NCI-H748 treated with DMSO at 0.1 percent for 48 hours (cell line): ENCODE measurements at regions not wholly inside any gene's neighbourhood (a gene's known extent, or its start where the extent isn't known, plus 50 kb on each side); places are given as distances from the start of the nearest gene placed in this dataset.

ENCODE experiments used
- DNase-seq: peaks from one replicate; lab custom pipeline; 2025; lab: John Stamatoyannopoulos, UW

DNA sequence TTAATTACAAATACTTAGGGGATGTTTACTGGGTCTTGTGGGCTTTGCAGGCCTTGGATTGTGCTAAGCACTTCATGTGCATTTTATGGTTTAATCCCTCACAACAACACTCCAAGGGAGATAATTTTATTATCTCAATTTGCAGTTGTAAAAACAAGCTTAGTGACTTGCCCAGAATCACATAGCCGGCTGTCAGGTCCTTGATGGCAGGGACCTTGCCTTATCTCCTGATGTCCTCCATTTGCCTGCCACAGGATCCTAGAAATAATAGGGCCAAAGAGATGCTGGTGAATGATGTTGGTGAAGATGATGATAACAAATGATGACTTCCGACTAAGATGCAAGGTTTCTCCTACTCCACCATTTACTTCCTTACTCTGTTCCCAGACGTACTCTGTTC lies 385.4 kb downstream of the TMEM135 start:
- DNase-seq, result no peak

DNA sequence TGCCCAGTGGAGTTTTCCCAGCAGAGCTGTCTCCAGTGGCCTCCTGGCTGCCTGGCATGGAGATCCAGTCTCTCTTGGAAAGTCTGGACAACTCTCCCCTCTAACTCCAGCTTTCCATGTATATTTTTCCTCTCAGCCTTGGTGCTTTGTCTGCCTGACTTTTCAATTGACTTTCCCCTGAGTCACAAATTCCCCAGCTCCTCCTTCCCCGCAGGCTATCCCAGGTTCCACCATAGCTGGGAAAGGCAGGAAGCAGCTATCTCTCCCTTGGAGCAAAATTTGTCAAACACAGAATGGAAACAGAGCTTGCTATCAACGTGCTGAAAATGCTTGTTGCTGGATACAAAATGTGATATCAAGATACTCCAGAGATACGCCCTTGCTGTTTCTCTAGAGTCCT lies 384.8 kb downstream of the TMEM135 start:
- no peak for DNase-seq

DNA sequence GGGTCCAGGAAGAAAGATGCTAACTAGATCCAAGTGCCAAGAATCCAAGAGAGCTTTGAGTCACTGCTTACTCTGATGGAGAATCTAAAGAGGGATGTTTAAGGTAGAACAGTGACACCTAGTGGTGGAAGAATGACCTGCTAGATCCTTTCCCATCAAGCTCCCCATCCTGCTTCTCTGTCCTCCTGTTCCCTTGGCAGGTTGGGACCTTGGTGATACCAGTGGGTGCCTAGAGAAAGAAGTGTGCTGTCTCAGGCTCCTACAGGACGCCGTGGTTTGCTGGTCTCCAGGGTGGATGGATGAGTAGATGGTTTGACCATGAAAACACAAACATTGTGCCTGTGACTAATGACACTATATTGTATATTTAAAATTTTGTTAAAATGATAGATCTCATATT lies 383.7 kb downstream of the TMEM135 start:
- DNase-seq, result no peak

DNA sequence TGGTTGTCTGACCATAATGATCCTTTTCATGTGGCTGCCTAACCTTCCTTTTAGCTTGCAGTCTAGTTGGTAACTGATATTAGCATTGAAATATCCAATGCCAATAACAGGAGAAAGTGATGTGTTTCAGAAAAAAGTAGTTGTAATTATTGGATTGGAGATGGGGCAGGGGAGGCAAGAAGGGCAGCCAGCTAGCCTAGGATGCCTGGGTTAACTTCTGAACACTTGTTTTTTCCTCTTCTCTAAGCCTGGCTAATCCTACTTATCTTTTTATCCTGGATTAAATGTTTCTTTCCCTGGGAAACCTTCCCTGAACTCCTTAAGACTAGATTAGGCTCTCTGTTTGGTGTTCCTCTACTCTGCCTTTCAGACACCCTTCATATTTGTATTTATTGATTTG lies 380.2 kb downstream of the TMEM135 start:
- no peak for DNase-seq

DNA sequence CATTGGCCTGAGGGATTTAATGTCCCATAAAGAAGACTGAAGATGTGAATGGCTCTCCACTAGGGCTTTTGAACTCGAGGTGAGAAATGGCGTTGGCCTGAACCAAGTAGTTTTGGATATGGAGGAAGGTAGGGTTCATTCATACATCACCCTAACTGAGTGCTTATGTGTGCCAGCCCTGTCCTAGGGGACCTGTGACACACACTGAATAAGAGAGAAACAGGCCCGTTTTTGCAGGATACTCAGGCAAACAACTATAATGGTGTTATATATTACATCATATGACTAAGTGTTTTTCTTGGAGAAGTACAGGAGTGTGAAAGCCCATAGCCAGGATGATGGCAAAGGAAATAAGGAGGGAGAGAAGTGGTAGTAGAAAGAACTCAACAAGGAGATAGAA lies 368.1 kb downstream of the TMEM135 start:
- no peak for DNase-seq

DNA sequence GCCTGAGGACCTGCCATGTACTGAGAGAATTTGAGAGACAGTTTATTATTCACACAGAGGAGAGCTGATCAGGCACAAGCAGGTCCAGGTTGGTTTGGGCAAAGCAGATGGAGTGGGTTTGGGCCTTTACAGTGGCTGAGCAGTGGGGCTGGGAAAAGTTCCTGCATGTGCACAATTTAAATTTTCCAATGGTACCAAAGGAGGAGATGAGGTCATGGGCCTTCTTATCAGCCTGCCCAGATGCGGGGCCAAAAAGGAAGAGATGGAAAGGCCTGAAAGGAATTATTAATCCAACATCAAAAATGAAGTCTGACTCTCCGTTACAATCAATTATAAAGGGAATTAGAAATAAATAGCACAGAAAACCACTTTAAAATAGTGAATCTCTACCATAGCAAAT lies 367.6 kb downstream of the TMEM135 start:
- no peak for DNase-seq

DNA sequence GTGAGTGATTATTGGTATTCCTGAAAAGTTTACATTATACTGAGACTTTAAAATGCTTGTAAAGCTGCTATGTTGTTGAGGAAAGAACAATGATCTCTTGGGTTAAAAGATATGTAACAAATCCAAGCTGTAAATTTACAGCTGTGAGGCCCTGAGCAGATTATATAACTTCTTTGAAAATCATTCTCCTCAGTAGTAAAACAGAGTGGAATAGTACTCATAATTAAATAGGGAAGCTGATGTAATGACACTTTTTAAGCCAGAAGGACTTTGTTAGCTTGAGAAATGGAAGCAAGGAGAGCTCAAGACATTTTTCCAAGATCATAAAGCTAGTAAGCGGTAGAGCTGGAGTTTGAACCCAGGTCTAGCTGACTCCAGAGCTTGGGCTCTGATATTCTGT lies 363.9 kb downstream of the TMEM135 start:
- no peak for DNase-seq

DNA sequence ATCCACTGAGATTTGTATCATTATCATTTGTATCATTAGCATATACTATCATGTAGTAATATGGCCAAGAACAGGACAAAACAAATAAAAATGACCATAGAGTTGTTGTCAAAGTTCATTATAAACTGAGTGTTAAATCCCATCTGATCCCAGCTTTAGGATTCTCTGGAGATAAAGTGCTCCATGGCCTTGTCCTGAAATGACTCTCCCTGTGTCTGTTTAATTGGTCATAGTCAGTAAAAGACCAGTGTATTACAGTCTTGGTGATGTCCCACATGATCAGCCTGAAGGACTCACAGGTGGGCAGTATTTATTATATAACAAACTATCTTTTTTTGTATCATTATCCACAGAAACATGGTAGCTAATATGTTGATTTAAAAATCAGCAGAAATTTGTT lies 361.6 kb downstream of the TMEM135 start:
- no peak for DNase-seq

DNA sequence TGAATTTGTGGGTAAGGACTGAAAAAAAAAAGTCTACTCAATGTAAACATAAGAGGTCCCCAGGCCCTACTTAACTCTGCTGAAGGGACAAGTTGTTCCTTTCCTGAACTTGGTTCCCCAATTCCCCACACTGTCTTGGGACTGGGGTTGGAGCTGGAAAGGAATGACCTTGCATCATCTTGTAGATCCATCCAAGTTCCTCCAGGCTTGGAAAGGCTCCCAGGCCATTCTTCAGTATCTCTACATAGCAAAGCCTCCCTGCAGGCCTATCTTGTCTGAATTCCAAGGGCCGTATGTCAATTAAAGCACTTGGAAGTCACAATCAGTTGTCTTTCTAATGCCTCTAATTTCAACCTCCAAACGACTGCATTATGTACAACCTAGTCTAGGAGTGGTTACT lies 361.2 kb downstream of the TMEM135 start:
- no peak for DNase-seq

DNA sequence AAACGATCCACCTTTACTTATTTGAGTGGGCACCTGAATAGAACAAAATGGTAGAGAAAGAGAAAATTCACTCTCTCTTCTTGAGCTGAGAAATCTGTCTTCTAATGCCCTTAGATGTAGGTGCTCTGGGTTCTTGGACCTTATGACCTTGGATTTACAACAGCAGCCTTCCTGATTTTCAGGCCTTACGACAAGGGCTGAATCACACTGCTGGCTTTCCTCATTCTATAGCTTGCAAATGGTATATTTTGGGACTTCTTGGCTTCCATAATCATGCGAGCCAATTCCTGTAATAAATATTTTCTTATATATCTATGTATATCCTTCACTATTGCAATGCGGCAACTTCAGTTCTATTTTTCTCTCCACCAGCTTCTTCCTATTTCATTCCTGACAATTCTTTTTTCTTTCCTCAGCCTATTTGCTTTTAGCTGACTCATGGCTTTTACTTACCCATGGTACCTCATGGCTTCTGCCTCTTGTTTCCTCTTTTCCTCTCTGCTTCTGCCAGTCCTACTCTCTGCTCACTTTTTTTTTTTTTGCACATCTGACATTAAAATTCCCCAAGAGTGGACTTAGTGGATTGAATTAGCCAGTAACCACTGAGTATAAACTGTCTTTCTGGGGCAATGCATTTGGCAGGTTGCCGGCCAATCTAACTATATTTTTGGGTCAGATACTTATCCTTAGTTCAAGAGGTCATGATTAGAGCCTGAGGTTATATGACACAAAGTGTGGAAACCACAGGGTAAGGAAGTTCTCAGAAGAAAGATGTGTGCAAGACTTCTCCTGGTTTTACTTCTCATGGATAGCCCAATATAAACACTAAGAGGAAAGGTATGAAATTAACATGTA lies 359.5 kb downstream of the TMEM135 start:
- DNase-seq, result no peak

DNA sequence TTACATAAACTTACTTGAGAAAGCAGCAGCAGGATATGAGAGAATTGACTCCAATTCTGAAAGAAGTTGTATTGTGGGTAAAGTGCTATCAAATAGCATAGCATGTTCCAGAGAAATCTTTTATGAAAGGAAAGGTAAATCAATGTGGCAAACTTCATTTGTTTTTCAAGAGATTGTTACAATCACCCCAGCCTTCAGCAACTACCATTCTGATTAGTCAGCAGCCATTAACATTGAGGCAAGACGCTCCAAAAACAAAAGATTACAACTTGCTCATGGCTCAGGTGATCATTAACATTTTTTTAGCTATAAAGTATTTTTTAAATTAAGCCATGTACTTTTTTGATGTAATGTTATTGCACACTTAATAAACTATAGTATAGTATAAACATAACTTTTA lies 357.2 kb downstream of the TMEM135 start:
- DNase-seq, result no peak

DNA sequence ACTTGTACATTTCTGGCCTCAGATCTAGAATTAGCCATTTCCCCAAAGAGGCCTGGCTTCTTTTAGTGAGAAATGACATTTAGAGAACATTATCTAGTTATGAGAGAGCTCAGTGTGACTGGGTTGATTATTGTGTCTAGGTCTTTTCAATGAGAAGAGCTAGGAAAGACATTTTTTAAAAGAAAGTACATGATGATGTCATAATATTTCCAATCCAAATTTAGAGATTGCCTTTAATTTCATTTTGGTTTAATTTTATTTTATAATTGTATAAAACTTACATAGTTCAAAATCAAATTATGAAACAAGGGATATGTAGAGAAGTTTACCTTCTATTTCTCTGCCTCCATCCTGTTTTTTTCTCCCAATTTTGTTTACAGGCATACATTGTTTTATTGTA lies 354.9 kb downstream of the TMEM135 start:
- DNase-seq, result no peak

DNA sequence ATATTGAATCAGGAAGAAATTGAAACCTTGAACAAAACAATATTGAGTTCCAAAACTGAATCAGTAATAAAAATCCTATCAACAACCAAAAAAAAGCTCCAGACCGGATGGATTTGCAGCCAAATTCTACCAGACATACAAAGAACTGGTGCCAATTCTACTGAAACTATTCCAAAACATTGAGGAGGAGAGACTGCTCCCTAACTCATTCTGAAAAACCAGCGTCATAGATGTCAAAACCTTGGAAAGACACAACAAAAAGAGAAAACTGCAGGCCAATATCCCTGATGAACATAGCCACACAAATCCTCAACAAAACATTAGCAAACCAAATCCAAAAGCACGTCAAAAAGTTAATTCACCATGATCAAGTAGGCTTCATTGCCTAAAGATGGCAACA lies 353.8 kb downstream of the TMEM135 start:
- DNase-seq, result no peak

DNA sequence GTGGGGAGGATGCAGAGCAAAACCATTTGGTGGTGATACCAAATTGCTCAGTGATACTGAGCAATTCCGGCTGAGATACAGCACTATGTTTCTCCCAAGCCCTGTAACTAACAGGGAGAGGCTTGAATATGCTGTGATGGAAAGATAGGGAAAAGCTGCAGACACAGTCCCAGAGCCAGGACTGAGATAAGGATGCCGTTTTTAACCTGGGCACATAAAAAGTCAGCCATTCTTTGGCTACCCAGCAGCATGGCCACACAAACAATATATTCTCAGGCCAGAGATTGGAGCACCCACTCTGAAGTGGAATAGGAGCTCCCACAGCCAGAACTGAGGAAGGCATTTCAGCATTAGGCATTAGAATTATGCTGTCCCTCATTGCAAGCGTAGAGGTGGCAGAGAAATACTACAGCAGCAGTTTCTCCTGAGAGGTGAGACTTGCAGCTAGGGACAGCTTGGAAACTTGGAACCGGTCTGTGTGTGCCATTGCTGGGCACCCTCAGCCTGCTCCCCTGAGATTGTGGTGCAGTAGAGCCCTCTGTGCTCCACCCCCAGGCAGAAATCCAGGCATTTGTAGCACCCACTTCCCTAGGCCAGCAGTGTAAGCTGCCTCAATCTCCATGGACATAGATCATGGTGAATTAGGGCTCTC lies 346.5 kb downstream of the TMEM135 start:
- DNase-seq, result no peak

DNA sequence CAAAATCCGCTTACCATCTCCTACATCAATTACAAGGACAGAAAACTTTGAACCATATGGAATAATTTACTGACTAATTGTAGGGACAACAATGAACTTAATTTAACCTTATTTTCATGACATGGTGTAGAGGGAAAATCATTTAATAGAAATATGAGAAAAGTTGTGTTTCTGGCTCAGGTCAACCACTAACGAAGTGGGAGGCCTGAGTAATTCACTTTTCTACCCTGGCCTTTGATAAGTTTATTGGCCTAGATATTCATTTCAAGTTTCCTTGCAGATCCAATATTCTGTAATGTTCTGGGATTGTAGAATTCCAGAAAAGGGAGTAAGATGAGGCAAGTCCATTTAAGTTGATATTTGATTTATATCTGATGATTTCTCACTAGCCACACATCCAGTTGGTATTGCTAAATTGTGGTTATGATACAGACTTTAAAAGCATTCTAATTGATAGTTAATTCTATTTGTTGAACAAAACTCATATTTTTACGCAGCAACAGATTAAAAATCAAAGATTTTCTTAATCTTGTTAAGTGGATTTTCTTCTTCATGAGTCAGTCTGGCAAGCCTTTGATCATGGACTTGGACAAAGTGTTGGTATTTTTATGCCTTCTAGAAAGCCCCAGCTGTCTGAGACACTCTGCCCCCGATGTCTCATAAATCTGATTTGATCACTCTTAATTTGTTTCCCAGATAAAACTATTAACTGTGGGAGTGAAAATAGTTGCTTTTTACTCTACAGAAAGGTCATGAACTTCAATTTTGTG lies 336.5 kb downstream of the TMEM135 start:
- DNase-seq, result no peak
